ENCODE measurements at regions not wholly inside any gene's neighbourhood (a gene's known extent, or its start where the extent isn't known, plus 50 kb on each side); places are given as distances from the start of the nearest gene placed in this dataset.

DNA sequence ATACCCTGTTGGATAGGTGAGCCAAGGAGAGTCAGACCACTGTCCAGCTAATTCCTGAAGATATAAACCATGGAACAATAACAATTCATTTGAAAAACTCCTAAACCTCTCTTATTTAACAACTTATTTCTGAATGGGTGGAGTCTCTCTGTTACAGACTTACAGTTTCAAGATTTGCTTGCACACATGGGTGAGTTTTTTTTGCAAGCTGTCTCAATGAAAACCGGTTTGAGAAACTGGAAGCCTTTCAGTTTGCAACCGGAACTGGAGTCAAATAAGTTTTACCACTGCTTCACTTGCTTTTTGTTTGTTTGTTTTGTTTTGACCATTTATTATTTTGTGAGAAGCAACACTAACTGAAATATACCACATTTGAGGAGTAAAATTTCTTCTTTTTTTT is 243.8 kb downstream of the MTERF1 start:
- Histone ChIP-seq H3K9me3 (ENCODE audit: control insufficient read depth, low read length) (no peaks in the 10 kb centered on the region), H3K9ac (no peak overlapping the region), H3K79me2 (no peaks in the 10 kb centered on the region), H3K27ac (no peak overlapping the region), H3K4me3 (ENCODE audit: low read depth, low read length) (no peak overlapping the region), H3K4me2 (ENCODE audit: low read length) (no peak overlapping the region), H3K4me1 (no peaks in the 10 kb centered on the region), H3K36me3 (ENCODE audit: control insufficient read depth, insufficient read depth, low read length) (no peaks in the 10 kb centered on the region), H3K27me3 (ENCODE audit: control insufficient read depth, insufficient read depth, low read length) (no peaks in the 10 kb centered on the region), H2AFZ (no peak overlapping the region)
- TF ChIP-seq CTCF (IDR thresholded peaks at IDR 0.05): no peak

DNA sequence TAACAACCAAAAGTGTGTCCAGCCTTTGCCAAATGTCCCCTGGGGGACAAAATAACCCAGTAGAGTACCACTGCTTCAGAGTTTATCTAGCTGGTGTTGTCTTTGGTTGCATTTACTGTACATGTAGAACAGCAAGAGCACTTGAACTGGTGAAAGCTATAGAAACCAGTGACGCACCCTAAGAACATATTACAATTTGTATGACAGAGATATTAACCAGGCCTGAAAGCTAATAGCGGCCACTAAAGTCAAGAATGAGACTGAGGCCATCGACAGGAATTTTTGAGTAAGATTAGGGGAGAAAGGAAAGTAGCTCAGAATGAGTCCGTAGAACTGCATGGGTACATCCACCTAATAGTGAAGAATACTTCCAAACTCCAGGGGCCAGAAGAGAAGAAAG is 236.2 kb downstream of the MTERF1 start:
- no peaks in the 10 kb centered on the region for H3K4me1 ChIP-seq
- H3K27ac ChIP-seq: no peak overlapping the region
- no peak for TF ChIP-seq CTCF (IDR thresholded peaks at IDR 0.05)
- H3K9ac ChIP-seq: no peak overlapping the region
- no peaks in the 10 kb centered on the region for H3K9me3 ChIP-seq (ENCODE audit: control insufficient read depth, low read length)
- no peak overlapping the region for H3K4me2 ChIP-seq (ENCODE audit: low read length)
- H2AFZ ChIP-seq: no peak overlapping the region
- no peaks in the 10 kb centered on the region for H3K36me3 ChIP-seq (ENCODE audit: control insufficient read depth, insufficient read depth, low read length)
- no peak overlapping the region for H3K4me3 ChIP-seq (ENCODE audit: low read depth, low read length)
- H3K27me3 ChIP-seq (ENCODE audit: control insufficient read depth, insufficient read depth, low read length): no peaks in the 10 kb centered on the region
- no peaks in the 10 kb centered on the region for H3K79me2 ChIP-seq

DNA sequence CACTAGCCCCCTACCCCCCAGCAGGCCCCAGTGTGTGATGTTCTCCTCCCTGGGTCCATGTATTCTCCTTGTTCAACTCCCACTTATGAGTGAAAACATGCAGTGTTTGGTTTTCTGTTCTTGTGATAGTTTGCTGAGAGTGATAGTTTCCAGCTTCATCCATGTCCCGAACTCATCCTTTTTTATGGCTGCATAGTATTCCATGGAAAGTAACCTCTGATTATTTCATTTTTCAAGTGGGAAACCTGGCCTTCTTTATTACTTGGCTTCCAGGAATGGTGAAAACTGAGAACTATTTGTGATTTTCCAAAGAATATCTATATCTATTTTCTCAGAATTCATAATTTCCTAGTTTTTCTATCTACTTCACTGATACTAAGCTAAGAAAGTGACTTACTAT is 235.0 kb downstream of the MTERF1 start:
- Histone ChIP-seq H3K4me2 (ENCODE audit: low read length) (no peak overlapping the region), H3K4me3 (ENCODE audit: low read depth, low read length) (no peak overlapping the region), H3K36me3 (ENCODE audit: control insufficient read depth, insufficient read depth, low read length) (no peaks in the 10 kb centered on the region), H3K79me2 (no peaks in the 10 kb centered on the region), H3K27ac (no peak overlapping the region), H3K9me3 (ENCODE audit: control insufficient read depth, low read length) (no peaks in the 10 kb centered on the region), H3K4me1 (no peaks in the 10 kb centered on the region), H3K27me3 (ENCODE audit: control insufficient read depth, insufficient read depth, low read length) (no peaks in the 10 kb centered on the region), H2AFZ (no peak overlapping the region), H3K9ac (no peak overlapping the region)
- no peak for TF ChIP-seq CTCF (IDR thresholded peaks at IDR 0.05)

DNA sequence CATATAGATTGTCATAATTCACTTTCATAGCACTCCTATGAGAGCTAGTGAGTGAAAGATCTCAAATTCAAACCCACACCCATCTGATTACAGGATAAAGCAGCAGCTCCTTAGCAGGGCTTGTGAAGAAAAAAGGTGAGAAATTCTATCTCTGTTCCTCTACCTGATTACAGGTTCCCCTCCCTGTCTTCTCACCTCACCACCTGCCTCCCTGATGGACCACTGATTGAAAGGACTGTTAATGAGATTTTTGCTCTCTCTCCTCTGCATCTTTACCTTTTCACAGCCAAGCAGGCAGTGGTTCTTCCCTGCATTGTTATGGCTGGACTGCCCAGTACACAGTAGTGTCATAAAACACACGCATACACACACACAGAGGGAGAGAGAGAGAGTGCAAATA is 228.5 kb downstream of the MTERF1 start:
- H3K4me3 ChIP-seq (ENCODE audit: low read depth, low read length): no peak overlapping the region
- no peak overlapping the region for H3K9ac ChIP-seq
- H3K4me1 ChIP-seq: no peaks in the 10 kb centered on the region
- no peaks in the 10 kb centered on the region for H3K9me3 ChIP-seq (ENCODE audit: control insufficient read depth, low read length)
- no peak for TF ChIP-seq CTCF (IDR thresholded peaks at IDR 0.05)
- no peaks in the 10 kb centered on the region for H3K36me3 ChIP-seq (ENCODE audit: control insufficient read depth, insufficient read depth, low read length)
- H3K4me2 ChIP-seq (ENCODE audit: low read length): no peak overlapping the region
- no peak overlapping the region for H2AFZ ChIP-seq
- H3K27me3 ChIP-seq (ENCODE audit: control insufficient read depth, insufficient read depth, low read length): no peaks in the 10 kb centered on the region
- H3K27ac ChIP-seq: no peak overlapping the region
- no peaks in the 10 kb centered on the region for H3K79me2 ChIP-seq

- Histone ChIP-seq H3K9ac (no peak overlapping the region), H3K9me3 (ENCODE audit: control insufficient read depth, low read length) (no peaks in the 10 kb centered on the region), H3K4me3 (ENCODE audit: low read depth, low read length) (no peak overlapping the region), H3K4me2 (ENCODE audit: low read length) (no peak overlapping the region), H3K27ac (no peak overlapping the region), H3K4me1 (no peaks in the 10 kb centered on the region), H2AFZ (no peak overlapping the region), H3K36me3 (ENCODE audit: control insufficient read depth, insufficient read depth, low read length) (no peaks in the 10 kb centered on the region), H3K79me2 (no peaks in the 10 kb centered on the region), H3K27me3 (ENCODE audit: control insufficient read depth, insufficient read depth, low read length) (no peaks in the 10 kb centered on the region)
- TF ChIP-seq CTCF (IDR thresholded peaks at IDR 0.05): no peak
These were observed 227.2 kb downstream of the MTERF1 start for GRCh38 chr7:91653286-91653685.
